ENCODE measurements at regions not wholly inside any gene's neighbourhood (a gene's known extent, or its start where the extent isn't known, plus 50 kb on each side); places are given as distances from the start of the nearest gene placed in this dataset.

DNA sequence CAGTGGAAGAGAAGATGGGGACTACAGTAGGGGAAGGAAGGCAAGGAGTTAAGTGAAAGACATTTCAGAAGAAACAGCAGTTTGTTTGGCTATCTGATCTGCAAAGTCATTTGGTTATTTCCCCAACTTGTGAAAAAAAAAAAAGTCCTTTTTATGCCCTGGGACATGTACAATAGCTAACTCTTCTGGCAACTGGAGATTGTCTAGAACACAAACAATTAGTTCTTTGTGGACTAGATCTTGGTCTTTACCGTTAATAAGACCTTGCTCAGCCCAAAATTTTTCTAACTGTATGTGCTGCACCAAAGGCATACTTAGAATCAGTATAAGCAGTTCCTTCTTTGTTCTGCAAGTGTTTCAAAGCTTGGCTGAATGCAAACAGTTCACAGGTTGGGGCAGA, 103.5 kb upstream of the NECTIN3 start:
- DNase-seq (ENCODE audit: low read depth) = no peak
- no peak overlapping the region for H3K4me3 ChIP-seq (ENCODE audit: control insufficient read depth, low read depth, low read length)
- TF ChIP-seq, protein P1, sequence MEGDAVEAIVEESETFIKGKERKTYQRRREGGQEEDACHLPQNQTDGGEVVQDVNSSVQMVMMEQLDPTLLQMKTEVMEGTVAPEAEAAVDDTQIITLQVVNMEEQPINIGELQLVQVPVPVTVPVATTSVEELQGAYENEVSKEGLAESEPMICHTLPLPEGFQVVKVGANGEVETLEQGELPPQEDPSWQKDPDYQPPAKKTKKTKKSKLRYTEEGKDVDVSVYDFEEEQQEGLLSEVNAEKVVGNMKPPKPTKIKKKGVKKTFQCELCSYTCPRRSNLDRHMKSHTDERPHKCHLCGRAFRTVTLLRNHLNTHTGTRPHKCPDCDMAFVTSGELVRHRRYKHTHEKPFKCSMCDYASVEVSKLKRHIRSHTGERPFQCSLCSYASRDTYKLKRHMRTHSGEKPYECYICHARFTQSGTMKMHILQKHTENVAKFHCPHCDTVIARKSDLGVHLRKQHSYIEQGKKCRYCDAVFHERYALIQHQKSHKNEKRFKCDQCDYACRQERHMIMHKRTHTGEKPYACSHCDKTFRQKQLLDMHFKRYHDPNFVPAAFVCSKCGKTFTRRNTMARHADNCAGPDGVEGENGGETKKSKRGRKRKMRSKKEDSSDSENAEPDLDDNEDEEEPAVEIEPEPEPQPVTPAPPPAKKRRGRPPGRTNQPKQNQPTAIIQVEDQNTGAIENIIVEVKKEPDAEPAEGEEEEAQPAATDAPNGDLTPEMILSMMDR (IDR thresholded peaks at IDR 0.05; ENCODE audit: control insufficient read depth, insufficient read depth, low read depth, low read length, missing control alignments) = no peak

DNA sequence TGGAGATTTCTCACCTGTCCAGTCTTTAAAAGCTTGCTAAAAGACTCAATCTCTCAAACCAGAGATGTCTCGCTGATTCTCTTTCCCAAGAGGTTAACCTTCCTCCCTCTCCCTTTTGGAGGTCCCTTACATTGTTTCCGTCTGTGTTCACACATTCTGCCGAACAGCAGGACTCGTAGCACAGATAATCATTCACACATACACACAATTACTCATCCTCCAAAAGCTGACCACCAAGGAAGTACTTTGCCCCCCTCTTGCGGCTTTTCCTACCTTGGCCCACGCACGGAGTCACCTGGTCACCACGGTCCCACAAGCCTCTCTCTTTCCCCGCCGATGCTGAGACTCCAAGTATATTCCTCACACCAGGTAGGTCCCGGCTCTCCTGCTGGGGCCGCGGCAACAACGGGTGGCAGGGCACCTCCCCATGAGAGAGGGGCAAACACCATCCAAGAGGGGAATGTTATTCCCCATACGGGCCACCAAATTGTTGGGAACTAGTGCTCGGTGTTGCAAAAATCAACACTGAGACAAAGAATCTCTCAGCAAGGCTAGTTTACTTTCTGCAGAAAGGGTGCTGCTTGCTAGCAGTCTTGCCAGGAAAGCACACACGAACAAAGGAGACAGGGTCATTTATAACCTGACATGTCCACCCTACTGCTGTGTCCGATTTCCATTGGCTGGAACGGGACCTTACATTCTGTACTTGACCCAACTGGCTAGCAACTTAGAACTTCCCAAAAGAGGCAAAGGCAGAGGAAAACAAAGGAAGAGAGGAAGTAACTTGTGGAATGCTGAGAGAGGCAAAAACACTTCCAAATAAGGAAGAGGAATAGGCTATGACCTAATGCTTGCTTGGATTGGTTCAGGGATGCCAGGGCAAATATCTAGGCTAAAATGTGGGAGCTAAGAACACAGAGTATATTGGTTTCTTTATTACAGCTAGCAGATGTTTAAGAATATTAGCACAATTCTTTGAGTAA, 102.1 kb upstream of the NECTIN3 start:
- no peak for DNase-seq (ENCODE audit: low read depth)
- TF ChIP-seq, protein P1 (IDR thresholded peaks at IDR 0.05; ENCODE audit: control insufficient read depth, insufficient read depth, low read depth, low read length, missing control alignments) = no peak
- no peak overlapping the region for H3K4me3 ChIP-seq (ENCODE audit: control insufficient read depth, low read depth, low read length)

DNA sequence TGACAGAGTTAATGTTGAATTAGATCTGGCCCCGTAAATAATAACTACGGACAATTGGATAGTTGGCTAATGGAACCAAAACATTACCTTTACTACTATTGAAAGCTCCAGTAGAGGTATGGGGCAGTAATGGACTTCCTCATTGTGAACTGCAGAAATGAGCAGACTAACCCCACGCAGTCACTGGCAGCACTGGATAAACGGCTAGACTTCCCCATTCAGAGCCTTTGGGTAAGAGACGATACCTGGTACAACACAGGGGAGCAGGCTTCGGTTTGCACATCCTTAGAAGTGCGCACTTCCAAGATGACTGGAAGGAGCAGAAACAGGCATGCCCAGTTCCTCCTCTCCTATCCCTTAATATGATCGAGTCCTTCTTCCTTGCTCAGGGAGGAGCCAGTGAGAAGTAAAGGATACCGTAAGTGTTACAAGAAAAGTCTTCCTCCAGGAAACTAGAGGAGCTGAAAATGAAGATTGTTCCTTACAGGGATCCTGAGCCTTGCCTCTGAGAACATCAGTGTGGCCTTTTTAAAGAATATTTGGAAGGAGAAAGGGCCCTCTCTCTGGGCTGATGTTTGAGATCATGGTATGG, 100.5 kb upstream of the NECTIN3 start:
- TF ChIP-seq, protein P1 (IDR thresholded peaks at IDR 0.05; ENCODE audit: control insufficient read depth, insufficient read depth, low read depth, low read length, missing control alignments) = no peak
- no peak overlapping the region for H3K4me3 ChIP-seq (ENCODE audit: control insufficient read depth, low read depth, low read length)

DNA sequence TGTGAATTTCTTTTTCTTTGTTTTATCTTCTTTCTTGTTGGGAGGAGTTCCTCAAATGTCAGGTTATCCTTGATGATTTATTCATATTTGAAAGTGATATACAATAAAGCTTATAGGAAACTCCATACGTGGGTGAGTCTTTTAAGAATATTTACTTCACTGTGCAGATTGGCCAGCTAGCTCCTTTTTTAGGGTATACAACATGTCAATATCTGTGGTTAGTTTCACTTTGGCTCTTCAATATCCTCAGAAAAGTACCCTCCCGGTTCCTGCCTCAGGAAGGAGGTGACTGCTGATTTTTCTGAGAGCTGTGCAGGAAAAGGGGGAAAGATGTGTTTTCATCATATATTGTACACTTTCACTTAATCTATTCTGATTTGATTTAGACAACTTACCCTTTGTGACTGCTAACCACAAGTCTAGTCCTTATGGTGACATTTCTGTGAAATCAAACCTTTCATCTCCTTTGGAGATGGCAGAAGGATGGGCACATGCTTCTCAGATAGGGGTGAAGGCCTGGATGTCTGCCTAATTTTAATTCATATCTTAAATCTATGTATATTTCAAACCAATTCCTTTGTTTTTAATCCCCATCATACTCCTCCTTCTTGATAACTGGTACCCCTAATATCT, 98.2 kb upstream of the NECTIN3 start:
- TF ChIP-seq, protein P1 (IDR thresholded peaks at IDR 0.05; ENCODE audit: control insufficient read depth, insufficient read depth, low read depth, low read length, missing control alignments) = no peak
- no peak overlapping the region for H3K4me3 ChIP-seq (ENCODE audit: control insufficient read depth, low read depth, low read length)
- DNase-seq (ENCODE audit: low read depth) = no peak

More for the DNA sequence above, 100.5 kb upstream of the NECTIN3 start:
- DNase-seq (ENCODE audit: low read depth) = no peak

DNA sequence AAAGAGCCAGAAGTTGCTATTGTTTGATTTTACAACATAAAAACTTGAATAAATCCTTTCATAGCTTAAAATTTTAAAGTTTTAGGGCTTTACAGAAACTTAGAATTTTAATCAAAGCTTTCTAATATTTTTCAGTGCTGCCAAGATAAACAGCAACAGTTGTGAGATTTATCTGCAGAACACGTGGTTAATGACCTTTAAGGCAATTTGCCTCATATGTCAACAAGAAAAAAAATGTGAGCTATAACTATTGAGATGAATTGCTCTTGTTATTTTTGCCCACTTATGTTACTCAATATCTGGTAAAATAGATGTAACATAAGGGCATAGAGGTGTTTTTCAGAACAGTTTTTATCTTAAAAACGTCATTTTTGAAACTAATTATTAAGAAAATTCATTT, 96.7 kb upstream of the NECTIN3 start:
- TF ChIP-seq, protein P1 (IDR thresholded peaks at IDR 0.05; ENCODE audit: control insufficient read depth, insufficient read depth, low read depth, low read length, missing control alignments) = no peak

DNA sequence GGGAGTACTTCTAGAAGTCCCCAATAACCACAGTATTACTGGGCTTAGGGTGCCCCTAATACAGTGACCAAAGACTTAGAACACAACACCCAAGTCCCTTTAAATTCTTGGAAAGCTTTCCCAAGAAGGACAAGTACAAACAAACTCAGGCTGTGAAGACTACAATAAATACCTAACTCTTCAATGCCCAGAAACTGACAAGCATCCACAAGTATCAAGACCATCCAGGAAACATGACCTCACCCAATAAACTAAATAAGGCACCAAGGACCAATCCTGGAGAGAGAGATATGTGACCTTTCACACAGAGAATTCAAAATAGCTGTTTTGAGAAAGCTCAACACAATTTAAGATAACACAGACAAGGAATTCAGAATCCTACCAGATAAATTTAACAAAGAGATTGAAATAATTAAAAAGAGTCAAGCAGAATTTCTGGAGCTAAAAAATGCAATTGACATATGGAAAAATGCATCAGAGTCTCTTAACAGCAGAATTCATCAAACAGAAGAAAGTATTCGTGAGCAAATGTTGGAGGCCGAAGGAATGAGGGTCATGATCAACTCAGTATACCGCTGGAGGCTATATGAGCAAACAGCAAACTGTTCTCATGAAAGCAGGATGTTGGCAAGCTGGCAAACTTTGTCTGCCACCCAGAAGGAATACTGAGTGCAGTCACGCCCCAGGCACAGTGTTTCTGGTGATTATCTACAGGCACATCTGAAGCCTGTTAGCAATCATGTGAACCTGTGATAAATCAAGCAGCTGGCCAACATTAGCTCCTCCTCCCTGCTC, 87.0 kb upstream of the NECTIN3 start:
- TF ChIP-seq, protein P1 (IDR thresholded peaks at IDR 0.05; ENCODE audit: control insufficient read depth, insufficient read depth, low read depth, low read length, missing control alignments) = no peak
- no peak overlapping the region for H3K4me3 ChIP-seq (ENCODE audit: control insufficient read depth, low read depth, low read length)
- DNase-seq (ENCODE audit: low read depth) = no peak

More for the DNA sequence above, 96.7 kb upstream of the NECTIN3 start:
- DNase-seq (ENCODE audit: low read depth) = no peak
- no peak overlapping the region for H3K4me3 ChIP-seq (ENCODE audit: control insufficient read depth, low read depth, low read length)
